Right renal pelvis (tissue), 4 donors: ENCODE measurements at regions not wholly inside any gene's neighbourhood (a gene's known extent, or its start where the extent isn't known, plus 50 kb on each side); places are given as distances from the start of the nearest gene placed in this dataset.
A peak's percentile ranks its signal among the peaks of the same experiment; 100 is the strongest.

Experiments used
- DNase-seq, 4 donors: peaks; one replicate each; pipeline ENCODE4 v3.0.0-alpha.2; 2013; ENCODE audit warnings: low read depth in 4 of 4, low spot score in 3 of 4, missing footprints in 1 of 4

DNA sequence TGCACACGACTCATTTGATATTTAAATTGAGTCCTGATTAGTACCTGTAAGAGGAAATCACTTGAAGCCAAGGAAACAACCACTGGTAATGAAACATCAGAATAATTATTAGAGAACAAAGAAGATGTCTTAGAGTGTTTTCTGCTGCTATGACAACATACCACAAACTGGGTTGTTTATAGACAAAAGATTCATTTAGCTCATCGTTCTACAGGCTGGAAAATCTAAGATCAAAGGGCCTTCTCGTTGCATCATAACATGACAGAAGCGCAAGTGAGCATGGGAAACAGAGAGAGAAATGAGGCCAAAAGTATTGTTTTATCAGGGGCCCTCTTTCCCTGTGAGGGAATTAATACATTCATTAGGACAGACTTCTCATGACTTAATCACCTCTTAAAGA lies 1024.0 kb upstream of the PCDH9 start:
- no peak for DNase-seq

DNA sequence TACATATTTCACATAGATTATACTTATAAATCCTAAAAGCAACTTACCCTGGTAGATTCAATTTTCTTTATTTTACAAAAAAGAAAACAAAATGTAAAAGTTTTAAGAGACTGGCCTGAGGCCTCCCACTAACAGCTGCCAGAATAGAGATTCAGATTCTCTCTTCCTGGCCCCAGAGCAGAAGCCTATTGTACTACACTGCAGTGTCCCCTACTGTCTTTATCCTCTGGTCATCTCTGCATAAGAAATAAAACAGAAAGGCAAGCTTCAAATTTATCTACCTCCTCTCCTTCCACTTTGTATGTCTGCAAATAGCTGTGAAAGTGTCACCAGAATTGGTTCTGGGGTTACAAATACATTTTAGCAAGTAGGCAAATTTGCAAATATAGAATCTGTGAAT lies 1004.1 kb upstream of the PCDH9 start:
- DNase-seq: no peak

DNA sequence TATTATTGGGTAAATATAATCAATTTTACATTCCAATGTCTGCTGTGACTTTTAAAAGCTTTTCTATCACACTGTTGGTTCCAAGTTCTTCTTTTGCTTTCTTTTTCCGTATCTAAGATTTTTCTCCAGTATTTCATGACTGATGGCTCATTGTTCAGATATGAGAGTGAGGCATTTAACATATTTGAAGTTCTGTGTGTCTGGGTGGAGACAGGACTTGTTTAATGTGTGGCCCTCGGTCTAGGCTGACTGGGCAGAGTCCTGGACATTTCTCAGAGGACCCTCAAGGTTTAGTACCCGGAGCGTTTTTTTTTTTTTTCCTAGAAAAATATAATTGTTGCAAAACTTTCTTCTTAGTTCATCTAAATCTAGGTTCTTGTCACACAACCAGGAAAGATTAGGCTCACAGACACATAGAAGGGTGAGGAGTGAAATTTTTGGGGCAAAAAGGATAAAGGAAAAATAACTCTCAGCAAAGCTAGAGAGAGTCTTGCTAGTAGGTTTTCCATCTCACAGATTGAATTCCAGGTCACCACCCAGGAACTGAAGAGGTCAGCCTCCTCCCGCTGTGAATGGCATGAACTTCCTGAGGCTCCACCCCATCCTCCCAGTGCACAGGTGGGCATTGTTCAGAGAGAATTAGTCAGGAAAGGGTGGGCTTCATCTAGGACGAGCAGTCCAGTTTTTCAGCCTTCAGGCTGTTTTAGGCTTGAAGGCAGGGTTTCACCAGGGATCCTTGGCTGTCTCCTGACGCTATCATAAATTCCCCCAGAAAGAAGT lies 1002.4 kb upstream of the PCDH9 start:
- DNase-seq: no peak

DNA sequence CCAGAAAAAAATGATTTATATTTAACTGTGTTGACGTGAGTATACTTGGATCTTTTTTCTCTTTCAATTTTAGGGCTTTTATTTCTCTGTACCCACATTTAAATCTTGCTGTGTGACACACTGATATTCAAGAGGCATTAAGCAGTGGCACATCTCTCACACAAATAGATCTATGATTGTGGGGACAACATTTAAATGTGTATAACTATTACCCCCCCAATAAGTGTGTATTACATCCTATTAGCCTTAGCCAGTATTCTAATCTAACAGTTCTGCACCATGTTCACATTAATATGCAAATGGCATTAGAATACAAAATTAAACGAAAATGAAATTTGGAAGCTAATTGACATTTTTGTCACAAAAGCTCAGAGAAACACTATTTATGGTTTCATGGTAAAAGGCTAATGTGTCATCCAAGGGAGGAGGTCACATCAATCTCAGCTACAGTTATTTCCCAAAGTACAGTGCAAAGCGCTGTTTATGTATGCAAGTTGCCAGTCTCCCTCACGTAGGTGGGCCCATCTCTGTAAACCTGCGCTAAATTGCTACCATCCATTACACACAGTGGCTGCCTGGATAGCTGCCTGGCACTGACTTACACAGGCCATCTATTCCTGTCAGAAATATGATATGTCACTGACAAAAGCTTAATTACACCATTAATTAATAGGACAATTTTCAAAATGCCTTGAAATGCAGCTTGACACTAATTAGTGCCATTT lies 984.7 kb upstream of the PCDH9 start:
- no peak for DNase-seq

DNA sequence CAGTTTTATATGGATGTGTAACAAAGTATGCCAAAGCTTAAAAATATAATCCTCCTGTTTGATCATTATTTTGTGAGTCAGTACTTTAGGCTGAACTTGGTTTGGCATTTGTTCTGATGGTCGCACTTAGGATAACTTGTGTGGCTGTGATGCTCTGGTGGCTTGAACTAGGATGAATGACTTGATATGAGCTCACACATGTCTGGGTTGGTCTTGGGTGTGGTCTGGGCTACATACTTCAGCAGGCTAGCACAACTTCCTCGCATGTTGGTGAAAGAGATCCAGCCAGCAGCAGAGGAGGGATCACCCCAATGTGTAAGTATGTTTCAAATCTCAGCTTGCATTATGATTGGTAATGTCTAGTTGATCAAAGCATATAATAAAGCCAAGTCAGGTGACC lies 969.1 kb upstream of the PCDH9 start:
- no peak for DNase-seq

DNA sequence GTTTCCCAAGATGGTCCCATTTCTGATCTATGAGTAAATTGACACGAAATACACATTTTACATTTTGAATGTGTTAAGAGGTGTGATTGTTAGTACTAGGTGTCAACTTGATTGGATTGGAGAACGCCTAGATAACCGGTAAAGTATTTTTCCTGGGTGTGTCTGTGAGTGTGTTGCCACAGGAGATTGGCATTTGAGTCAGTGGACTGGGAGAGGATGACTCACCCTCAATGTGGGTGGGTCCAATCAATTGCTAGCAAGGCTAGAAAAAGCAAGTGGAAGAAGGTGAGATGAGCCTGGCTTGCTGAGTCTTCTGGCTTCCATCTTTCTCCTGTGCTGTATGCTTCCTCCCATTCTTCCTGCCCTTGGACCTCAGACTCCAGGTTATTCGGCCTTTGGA lies 960.7 kb upstream of the PCDH9 start:
- no peak for DNase-seq

DNA sequence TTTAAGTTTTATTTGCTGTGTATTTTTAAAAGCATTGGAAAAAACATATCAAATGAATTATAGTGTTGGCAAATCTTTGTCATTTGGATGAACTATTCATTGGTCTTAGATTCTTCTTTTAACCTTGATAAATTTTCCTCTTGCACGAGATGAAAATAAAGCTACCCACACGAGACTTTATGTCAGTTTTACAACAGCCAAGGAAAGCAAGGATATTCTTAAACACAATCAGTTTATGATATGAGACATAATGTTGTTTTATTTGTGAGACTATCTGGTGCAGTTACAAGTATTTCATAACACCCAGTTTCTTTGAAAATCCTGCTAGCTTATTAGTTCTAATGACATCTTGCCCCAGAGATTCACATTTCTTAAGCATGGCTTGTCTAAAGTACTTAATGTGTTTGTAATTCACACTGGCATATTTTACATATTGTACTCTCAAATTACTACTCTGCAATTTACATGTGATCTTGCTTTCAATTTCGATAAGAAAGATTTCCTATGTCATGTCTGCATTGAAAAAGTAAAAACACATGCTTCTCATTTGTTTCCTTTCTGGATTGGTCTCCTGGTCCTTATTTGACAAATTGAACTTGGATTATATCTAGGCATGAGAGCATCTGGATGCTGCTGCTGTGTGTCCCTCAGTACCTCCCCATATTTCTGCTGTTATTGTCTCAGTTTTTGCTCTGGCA lies 955.5 kb upstream of the PCDH9 start:
- no peak for DNase-seq

- DNase-seq: peak in 2 of 4 donors; percentile 5
Measured at GRCh38 chr13:68176475-68176874, 946.3 kb upstream of the PCDH9 start.

DNA sequence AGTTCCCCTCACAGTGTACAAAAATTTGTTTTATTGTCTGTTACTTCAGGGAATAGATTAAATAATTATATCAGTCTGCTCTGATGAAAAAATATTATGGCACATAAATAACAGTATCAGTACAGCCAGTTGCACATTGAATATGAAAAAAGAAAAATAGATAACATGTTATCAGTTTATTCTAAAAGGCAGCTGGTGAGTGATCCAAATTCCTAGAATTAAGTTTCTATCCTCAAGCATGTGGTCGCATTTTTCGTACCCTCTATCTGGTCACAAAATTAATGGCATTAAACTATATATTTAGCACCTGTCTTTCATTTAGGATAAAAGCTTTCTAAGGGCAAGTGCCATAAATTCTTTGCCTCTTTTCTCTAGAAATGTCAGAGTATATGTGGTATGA lies 944.8 kb upstream of the PCDH9 start:
- no peak for DNase-seq

DNA sequence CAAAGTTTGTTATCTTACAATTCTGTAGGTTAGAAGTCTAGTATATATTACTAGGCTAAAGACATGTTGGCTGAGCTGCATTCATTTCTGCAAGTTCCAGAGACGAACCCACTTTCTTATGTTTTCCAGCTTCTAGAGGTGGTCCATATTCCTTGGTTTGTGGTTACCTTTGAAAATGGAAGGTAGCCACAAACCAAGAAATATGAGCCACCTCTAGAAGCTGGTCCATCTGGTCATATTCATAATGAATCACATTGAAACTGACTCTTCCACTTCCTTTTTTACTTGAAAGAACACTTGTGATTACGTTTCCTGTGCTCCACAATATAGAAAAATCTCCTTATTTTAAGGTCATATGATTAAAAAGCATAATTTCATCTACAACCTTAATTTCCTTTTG lies 943.0 kb upstream of the PCDH9 start:
- DNase-seq: no peak

GRCh38 chr13:68170961-68171360 lies 940.8 kb upstream of the PCDH9 start:
- no peak for DNase-seq

DNA sequence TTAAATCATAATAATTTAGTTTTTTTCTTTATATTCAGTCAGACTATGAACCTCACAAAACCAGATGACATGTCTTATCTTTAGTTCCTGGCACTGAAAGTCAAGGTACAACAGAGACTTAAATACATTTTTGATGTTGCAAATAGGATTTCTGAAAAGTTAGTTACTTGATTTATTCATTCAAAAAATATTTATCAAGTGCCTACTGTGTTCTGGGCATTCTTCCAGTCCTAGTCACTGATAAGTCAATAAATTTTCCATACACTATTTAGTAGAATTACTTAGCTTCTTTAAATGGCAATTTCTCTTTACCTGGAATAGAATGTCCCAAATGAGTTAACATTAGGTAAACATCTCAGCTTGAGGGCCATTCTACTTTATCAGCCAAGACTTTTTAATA lies 938.3 kb upstream of the PCDH9 start:
- DNase-seq: no peak

GRCh38 chr13:68160466-68160865 lies 930.3 kb upstream of the PCDH9 start:
- DNase-seq: no peak

- DNase-seq: no peak
Measured at GRCh38 chr13:68152414-68152813, 922.3 kb upstream of the PCDH9 start.

GRCh38 chr13:68145852-68146251 lies 915.7 kb upstream of the PCDH9 start:
- DNase-seq: no peak

DNA sequence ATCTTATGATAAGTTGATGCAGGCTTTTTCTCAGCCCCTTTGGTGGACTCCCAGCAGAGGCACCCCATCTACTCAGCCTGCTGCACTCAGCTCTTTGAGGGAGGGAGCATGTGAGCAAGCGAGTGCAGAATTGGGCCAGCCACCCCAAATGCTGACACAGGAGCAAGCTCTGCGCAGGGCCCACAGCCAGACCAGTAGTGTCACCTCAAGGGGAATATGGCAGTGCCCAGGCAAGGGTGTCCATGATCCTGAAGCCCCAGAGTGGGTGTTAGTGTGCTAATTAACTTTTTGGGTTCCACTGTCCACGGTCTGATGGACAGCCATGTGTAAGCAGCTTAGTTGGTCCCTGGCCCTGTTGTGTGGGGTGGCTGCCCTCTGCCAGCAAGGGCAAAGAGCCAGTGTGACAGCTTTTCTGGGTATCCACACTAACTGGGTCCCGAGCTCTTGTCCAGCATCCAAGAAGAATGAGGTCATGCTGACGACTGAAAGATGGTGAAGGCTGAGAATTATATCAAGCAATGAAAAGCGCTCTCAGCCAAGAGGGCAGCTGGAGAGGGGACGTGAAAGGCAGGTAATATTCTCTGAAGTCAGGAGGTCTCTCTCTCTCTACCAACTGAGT lies 898.3 kb upstream of the PCDH9 start:
- no peak for DNase-seq

GRCh38 chr13:68125087-68125480 lies 894.9 kb upstream of the PCDH9 start:
- DNase-seq: no peak

DNA sequence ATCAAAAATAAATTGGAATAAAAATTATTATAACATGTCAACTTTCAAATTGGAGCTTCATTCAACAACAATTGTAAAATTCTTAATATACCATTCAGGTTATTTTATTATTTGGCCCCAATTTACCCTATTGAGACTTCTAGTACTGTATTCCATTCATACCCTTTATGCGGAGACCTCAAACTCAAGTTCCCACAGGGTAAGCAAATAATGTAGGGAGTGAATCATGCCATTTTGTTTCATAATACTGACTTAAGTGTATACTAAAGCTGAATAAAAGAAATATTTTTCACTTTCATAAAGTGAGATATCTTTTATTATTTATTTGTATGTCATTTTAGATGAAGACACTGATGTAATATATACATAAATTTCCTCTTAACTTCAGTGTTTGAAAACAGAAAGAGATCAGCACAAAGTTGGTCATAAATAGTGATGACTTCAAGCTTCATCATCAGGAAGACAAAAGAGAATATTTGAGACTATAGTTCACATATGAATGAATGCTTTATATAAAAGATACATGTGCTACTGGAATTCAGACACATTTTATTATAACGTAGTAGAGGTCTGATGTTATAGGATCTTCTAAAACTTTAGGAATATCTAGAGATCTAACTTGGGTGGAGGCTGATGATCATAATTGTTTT lies 894.4 kb upstream of the PCDH9 start:
- DNase-seq: no peak

DNA sequence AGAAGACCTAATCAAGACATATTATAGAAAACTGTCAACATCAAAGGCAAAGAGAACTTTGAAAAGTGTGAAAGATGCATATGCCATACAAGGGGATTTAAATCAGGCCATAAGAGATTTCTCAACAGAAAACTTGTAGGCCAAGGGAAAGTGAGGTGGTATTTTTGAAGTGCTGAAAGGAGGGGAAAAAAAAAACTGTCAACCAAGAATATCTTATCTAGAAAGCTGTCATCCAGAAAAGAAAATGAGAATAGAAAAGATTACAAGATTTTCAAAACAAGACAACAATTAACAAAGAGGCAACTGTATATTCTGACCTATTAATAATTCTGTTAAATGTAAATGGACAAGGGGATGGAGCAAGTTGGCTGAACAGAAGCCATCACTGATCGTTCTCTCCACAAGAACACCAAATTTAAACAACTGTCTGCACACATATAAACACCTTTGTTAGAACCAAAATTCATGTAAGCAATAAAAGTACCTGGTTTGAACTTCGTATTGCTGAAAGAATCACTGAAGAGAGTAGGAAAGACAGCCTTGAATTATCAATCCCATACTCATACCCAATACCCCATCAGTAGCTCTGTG lies 880.1 kb upstream of the PCDH9 start:
- no peak for DNase-seq

DNA sequence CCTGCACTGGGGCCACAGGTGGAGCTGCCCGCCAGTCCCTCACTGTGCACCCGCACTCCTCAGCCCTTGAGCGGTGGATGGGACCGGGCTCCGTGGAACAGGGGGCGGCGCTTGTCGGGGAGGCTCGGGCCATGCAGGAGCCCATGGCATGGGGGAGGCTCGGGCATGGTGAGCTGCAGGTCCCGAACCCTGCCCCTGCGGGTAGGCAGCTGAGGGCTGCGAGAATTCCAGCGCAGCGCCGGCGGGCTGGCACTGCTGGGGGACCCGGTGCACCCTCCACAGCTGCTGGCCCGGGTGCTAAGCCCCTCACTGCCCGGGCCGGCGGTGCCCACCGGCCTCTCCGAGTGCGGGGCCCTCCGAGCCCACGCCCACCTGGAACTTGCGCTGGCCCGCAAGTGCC lies 877.5 kb upstream of the PCDH9 start:
- DNase-seq: no peak
